ENCODE measurements at regions not wholly inside any gene's neighbourhood (a gene's known extent, or its start where the extent isn't known, plus 50 kb on each side); places are given as distances from the start of the nearest gene placed in this dataset.

GRCh38 chr22:48741540-48741939 is 1086.1 kb downstream of the BRD1 start:
- no peak for TF ChIP-seq GABPA (IDR thresholded peaks at IDR 0.05; ENCODE audit: low read depth)
- no peak for TF ChIP-seq SPI1 (IDR thresholded peaks at IDR 0.05; ENCODE audit: borderline replicate concordance, low read depth)
- TF ChIP-seq REST (IDR thresholded peaks at IDR 0.05; ENCODE audit: insufficient replicate concordance, low read depth) = no peak
- no peaks in the 10 kb centered on the region for H3K27me3 ChIP-seq (ENCODE audit: insufficient read depth, poor library complexity, severe bottlenecking)

GRCh38 chr22:48740731-48741405 is 1086.8 kb downstream of the BRD1 start:
- no peak for DNase-seq (ENCODE audit: low read depth in 1 of 2, low spot score in 1 of 2)
- Histone ChIP-seq H3K4me3 (replicated peaks; ENCODE audit: insufficient read depth, low read length) (no peak overlapping the region), H3K27me3 (ENCODE audit: insufficient read depth, poor library complexity, severe bottlenecking) (no peaks in the 10 kb centered on the region), H3K27ac (replicated peaks) (no peak overlapping the region)
- no peak for TF ChIP-seq CTCF (IDR thresholded peaks at IDR 0.05; ENCODE audit: insufficient read depth, low read length)
- TF ChIP-seq GABPA (IDR thresholded peaks at IDR 0.05; ENCODE audit: low read depth) = no peak
- no peak for TF ChIP-seq REST (IDR thresholded peaks at IDR 0.05; ENCODE audit: insufficient replicate concordance, low read depth)
- TF ChIP-seq POLR2AphosphoS5 (IDR thresholded peaks at IDR 0.05; ENCODE audit: low read depth) = no peak

More at GRCh38 chr22:48741540-48741939, 1086.1 kb downstream of the BRD1 start:
- DNase-seq (ENCODE audit: low read depth in 1 of 2, low spot score in 1 of 2) = no peak
- H3K4me3 ChIP-seq (replicated peaks; ENCODE audit: insufficient read depth, low read length) = no peak overlapping the region
- no peak overlapping the region for H3K27ac ChIP-seq (replicated peaks)

GRCh38 chr22:48740086-48740730 is 1087.5 kb downstream of the BRD1 start:
- H3K4me3 ChIP-seq (replicated peaks; ENCODE audit: insufficient read depth, low read length) = no peak overlapping the region
- H3K27ac ChIP-seq (replicated peaks) = no peak overlapping the region
- H3K27me3 ChIP-seq (ENCODE audit: insufficient read depth, poor library complexity, severe bottlenecking) = no peaks in the 10 kb centered on the region
- TF ChIP-seq SPI1 (IDR thresholded peaks at IDR 0.05; ENCODE audit: borderline replicate concordance, low read depth) = no peak
- no peak for TF ChIP-seq GABPA (IDR thresholded peaks at IDR 0.05; ENCODE audit: low read depth)
- no peak for TF ChIP-seq REST (IDR thresholded peaks at IDR 0.05; ENCODE audit: insufficient replicate concordance, low read depth)
- no peak for TF ChIP-seq CTCF (IDR thresholded peaks at IDR 0.05; ENCODE audit: insufficient read depth, low read length)
- TF ChIP-seq POLR2AphosphoS5 (IDR thresholded peaks at IDR 0.05; ENCODE audit: low read depth) = no peak
- no peak for DNase-seq (ENCODE audit: low read depth in 1 of 2, low spot score in 1 of 2)

All from HL-60 (cell line).